ENCODE measurements at regions not wholly inside any gene's neighbourhood (a gene's known extent, or its start where the extent isn't known, plus 50 kb on each side); places are given as distances from the start of the nearest gene placed in this dataset.
"Not testable (repeated sequence)": the region's sequence is repeated elsewhere in the genome, so short reads cannot be mapped to it uniquely, and the experiment has no call there.

GRCh38 chr13:46437808-46438404 lies 50.9 kb upstream of the RUBCNL start:
- no CpG with 5 or more reads among the region's 40 CpGs for WGBS (ENCODE audit: extremely low coverage, insufficient read length, low lambda C conversion rate)
- not testable (repeated sequence) for H3K27me3 Mint-ChIP-seq (ENCODE audit: low read depth); H3K27me3 ChIP-seq (ENCODE audit: insufficient read depth, low read length)

More at GRCh38 chr13:46437808-46438404, 50.9 kb upstream of the RUBCNL start:
- not testable (repeated sequence) for H2BK20ac ChIP-seq (ENCODE audit: low read depth, low read length, poor library complexity, severe bottlenecking); H4K20me1 ChIP-seq (ENCODE audit: control insufficient read depth, insufficient read depth, insufficient read length); H3K14ac ChIP-seq (ENCODE audit: insufficient read depth, low read length); H3K4ac ChIP-seq (ENCODE audit: low read depth, low read length); H3K27ac ChIP-seq (ENCODE audit: insufficient read length, low read depth, low read length); H3K4me1 Mint-ChIP-seq; H3K9me3 ChIP-seq (ENCODE audit: control insufficient read depth, low read depth, low read length); H3K79me1 ChIP-seq (ENCODE audit: insufficient read depth, low read depth, low read length, poor library complexity, severe bottlenecking); H2BK120ac ChIP-seq (ENCODE audit: low read depth, low read length, poor library complexity, severe bottlenecking); H2AK5ac ChIP-seq (ENCODE audit: insufficient read length, low read length); H3K23me2 ChIP-seq (ENCODE audit: insufficient read length, low read depth, low read length, poor library complexity, severe bottlenecking); H2BK15ac ChIP-seq (ENCODE audit: low read depth, low read length); H3K4me2 ChIP-seq (ENCODE audit: insufficient read depth, insufficient read length, low read length); H3K36me3 Mint-ChIP-seq (ENCODE audit: insufficient read depth in 1 of 3, low read depth in 3 of 3); H3K27ac Mint-ChIP-seq; H3K56ac ChIP-seq (ENCODE audit: insufficient read length, low read depth, low read length); H4K5ac ChIP-seq (ENCODE audit: insufficient read length, low read depth, low read length); H3T11ph ChIP-seq (ENCODE audit: low read length); H3K4me3 Mint-ChIP-seq; H4K8ac ChIP-seq (replicated peaks; ENCODE audit: insufficient read length, low read depth, low read length); H2BK5ac ChIP-seq (ENCODE audit: insufficient read length, low read length); H4K91ac ChIP-seq (ENCODE audit: insufficient read length, low read depth, low read length); H3K79me2 ChIP-seq (ENCODE audit: insufficient read depth, low read length); H3K9ac ChIP-seq (ENCODE audit: extremely low read depth, insufficient read length, low read length); H3K9me3 Mint-ChIP-seq; H3K4me1 ChIP-seq (ENCODE audit: insufficient read depth, low read length); H3K18ac ChIP-seq (ENCODE audit: insufficient read length, low read depth, low read length); H2AFZ ChIP-seq (ENCODE audit: low read length); H2BK12ac ChIP-seq (ENCODE audit: insufficient read length, low read depth, low read length); H3K23ac ChIP-seq (ENCODE audit: insufficient read length, low read depth, low read length)
- peak; percentile 39 for DNase-seq
